ENCODE measurements at regions not wholly inside any gene's neighbourhood (a gene's known extent, or its start where the extent isn't known, plus 50 kb on each side); places are given as distances from the start of the nearest gene placed in this dataset.

GRCh38 chr3:40872258-40872920 lies 326.9 kb upstream of the CTNNB1 start:
- ChIA-PET POLR2A (ENCODE audit: partially characterized antibody) (no interaction called here), CTCF (ENCODE audit: partially characterized antibody) (interaction anchor here (0.6 to 3.4 kb wide), 10 partner anchors 10 to 1242 kb away, joined by 3 to 15 read pairs (median 3); no protein-coding TSS in a partner anchor)
- no peak overlapping the region for H3K27ac ChIP-seq (ENCODE audit: low read depth, low read length)
- H3K18ac ChIP-seq (ENCODE audit: extremely low read depth, low read length), result no peak overlapping the region
- H2BK12ac ChIP-seq (ENCODE audit: low read depth, low read length), result peak overlapping the region; percentile 18; the same call in 1 of the 2 replicates
- no peak overlapping the region for H3K56ac ChIP-seq (replicated peaks; ENCODE audit: insufficient read length, low read depth, low read length)
- 83% methylated on average over 6 of the region's 6 CpGs; no CpG with 5 or more reads in 1 of the 2 experiments for WGBS, 2 experiments (ENCODE audit: extremely low coverage in 1 of 2, insufficient coverage in 1 of 2, insufficient read length in 1 of 2, insufficient replicate concordance in 2 of 2, low coverage in 1 of 2, low lambda C conversion rate in 2 of 2, missing lambda C conversion rate in 1 of 2)
- H3K36me3 ChIP-seq (ENCODE audit: control insufficient read depth in 2 of 4, insufficient read depth in 4 of 4, low read length in 3 of 4), result no peaks in the 10 kb centered on the region
- no peak overlapping the region for H2AK5ac ChIP-seq (ENCODE audit: low read depth, low read length)
- H4K5ac ChIP-seq (ENCODE audit: insufficient read length, low read depth, low read length), result no peak overlapping the region
- H4K91ac ChIP-seq (replicated peaks; ENCODE audit: insufficient read length, low read length), result no peak overlapping the region
- no peaks in the 10 kb centered on the region for H3K27me3 ChIP-seq (replicated peaks in 1 of 4; ENCODE audit: control insufficient read depth in 3 of 4, extremely low read depth in 1 of 4, insufficient read depth in 3 of 4, low read length in 3 of 4)
- no peak overlapping the region for H3K9ac ChIP-seq (replicated peaks in 1 of 4; ENCODE audit: extremely low read depth in 1 of 4, low read depth in 3 of 4, low read length in 3 of 4)
- H3K23ac ChIP-seq (ENCODE audit: insufficient read length), result no peak overlapping the region
- no peaks in the 10 kb centered on the region for H3K79me1 ChIP-seq (ENCODE audit: low read depth, low read length)
- no peak overlapping the region for H2AFZ ChIP-seq (ENCODE audit: low read length)
- H3K79me2 ChIP-seq (ENCODE audit: control insufficient read depth in 1 of 2, insufficient read depth in 2 of 2, low read length in 2 of 2), result no peaks in the 10 kb centered on the region
- H3K4me2 ChIP-seq (ENCODE audit: insufficient read depth in 1 of 2, low read depth in 2 of 2, low read length in 2 of 2), result no peak overlapping the region
- no peaks in the 10 kb centered on the region for H3K4me1 ChIP-seq (replicated peaks in 1 of 4; ENCODE audit: control insufficient read depth in 3 of 4, insufficient read depth in 4 of 4, low read length in 3 of 4)
- H2BK5ac ChIP-seq (ENCODE audit: low read depth, low read length), result no peak overlapping the region
- H3K14ac ChIP-seq (ENCODE audit: insufficient read length), result no peak overlapping the region
- no peak overlapping the region for H4K8ac ChIP-seq (ENCODE audit: extremely low read depth, insufficient read depth, low read length)
- no peak overlapping the region; the same call in 1 of the 2 replicates for H2BK20ac ChIP-seq (ENCODE audit: low read length)
- no peaks in the 10 kb centered on the region for H4K20me1 ChIP-seq (replicated peaks in 1 of 2; ENCODE audit: control insufficient read depth in 1 of 2, insufficient read depth in 2 of 2, low read length in 2 of 2)
- FAIRE-seq, result no peak
- H3K9me3 ChIP-seq (ENCODE audit: insufficient read depth in 2 of 2, low read depth in 1 of 2, low read length in 1 of 2), result no peaks in the 10 kb centered on the region
- TF ChIP-seq BACH1 (IDR thresholded peaks at IDR 0.05; ENCODE audit: low read length) (no peak), EGR1 (IDR thresholded peaks at IDR 0.05; ENCODE audit: borderline replicate concordance, low read depth, low read length) (no peak), SIX5 (IDR thresholded peaks at IDR 0.05; ENCODE audit: low read depth, low read length) (no peak)
- H2BK15ac ChIP-seq (ENCODE audit: low read length), result no peak overlapping the region
- no peak for DNase-seq (ENCODE audit: low read depth in 1 of 2, low spot score in 2 of 2)
- no peaks in the 10 kb centered on the region for H3K23me2 ChIP-seq (ENCODE audit: low read depth, low read length)
- H2BK120ac ChIP-seq (replicated peaks; ENCODE audit: low read depth, low read length), result no peak overlapping the region
- no peak overlapping the region for H3K4ac ChIP-seq (replicated peaks; ENCODE audit: insufficient read length, low read depth, low read length)
- no peak overlapping the region for H3K4me3 ChIP-seq (ENCODE audit: extremely low read depth in 1 of 4, insufficient read depth in 2 of 4, low read depth in 3 of 4, low read length in 4 of 4)
